Adrenal gland (tissue), 5 donors: ENCODE measurements at regions not wholly inside any gene's neighbourhood (a gene's known extent, or its start where the extent isn't known, plus 50 kb on each side); places are given as distances from the start of the nearest gene placed in this dataset.

ENCODE experiments used
- POLR2A ChIP-seq, 2 donors: fragments of 450-650 bp; IDR thresholded peaks; one replicate each; pipeline ENCODE4 v1.6.1; 2017; ENCODE audit warnings: antibody characterized with exemption in 2 of 2, mild to moderate bottlenecking in 2 of 2, moderate library complexity in 1 of 2
- TF ChIP-seq, protein P1 (sequence below), 6 experiments: fragments of 450-650 bp in 4 of 6; fragments of 200-600 bp in 2 of 6; sonication (generic) in 1 of 6; IDR thresholded peaks; 1 replicate in 5 of 6; 2 replicates in 1 of 6; pipeline versions ENCODE4 v1.5.1 to v1.8.0; 2016 to 2021; ENCODE audit warnings: antibody characterized with exemption in 6 of 6, mild to moderate bottlenecking in 2 of 6, moderate library complexity in 1 of 6
- donor health status: DM: no; HTN: no; CAD: no.

DNA sequence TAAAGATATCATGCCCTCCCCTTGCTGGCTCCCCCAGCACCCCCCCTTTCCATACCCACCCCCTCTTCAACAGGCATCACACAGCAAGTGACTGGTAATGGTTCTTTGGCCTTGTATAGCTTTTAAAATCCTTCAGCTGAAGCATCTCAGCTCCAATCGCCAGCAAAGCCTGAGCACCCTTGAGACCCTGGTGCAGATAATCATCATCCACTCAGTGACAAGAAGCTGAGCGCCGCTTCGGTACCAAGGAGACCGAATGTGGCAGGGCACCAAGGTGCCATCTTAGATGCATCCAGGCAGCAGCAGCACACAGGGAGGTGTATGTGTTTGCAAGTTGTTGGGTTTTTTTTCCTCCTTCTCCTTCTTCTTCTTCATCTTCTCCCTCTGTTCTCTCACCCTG is 232.7 kb downstream of the BCL11A start:
- TF ChIP-seq, protein P1, sequence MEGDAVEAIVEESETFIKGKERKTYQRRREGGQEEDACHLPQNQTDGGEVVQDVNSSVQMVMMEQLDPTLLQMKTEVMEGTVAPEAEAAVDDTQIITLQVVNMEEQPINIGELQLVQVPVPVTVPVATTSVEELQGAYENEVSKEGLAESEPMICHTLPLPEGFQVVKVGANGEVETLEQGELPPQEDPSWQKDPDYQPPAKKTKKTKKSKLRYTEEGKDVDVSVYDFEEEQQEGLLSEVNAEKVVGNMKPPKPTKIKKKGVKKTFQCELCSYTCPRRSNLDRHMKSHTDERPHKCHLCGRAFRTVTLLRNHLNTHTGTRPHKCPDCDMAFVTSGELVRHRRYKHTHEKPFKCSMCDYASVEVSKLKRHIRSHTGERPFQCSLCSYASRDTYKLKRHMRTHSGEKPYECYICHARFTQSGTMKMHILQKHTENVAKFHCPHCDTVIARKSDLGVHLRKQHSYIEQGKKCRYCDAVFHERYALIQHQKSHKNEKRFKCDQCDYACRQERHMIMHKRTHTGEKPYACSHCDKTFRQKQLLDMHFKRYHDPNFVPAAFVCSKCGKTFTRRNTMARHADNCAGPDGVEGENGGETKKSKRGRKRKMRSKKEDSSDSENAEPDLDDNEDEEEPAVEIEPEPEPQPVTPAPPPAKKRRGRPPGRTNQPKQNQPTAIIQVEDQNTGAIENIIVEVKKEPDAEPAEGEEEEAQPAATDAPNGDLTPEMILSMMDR (IDR thresholded peaks at IDR 0.05), result no peak
- no peak for TF ChIP-seq POLR2A (IDR thresholded peaks at IDR 0.05)
